Astrocyte of the hippocampus (primary cell): ENCODE measurements at regions not wholly inside any gene's neighbourhood (a gene's known extent, or its start where the extent isn't known, plus 50 kb on each side); places are given as distances from the start of the nearest gene placed in this dataset.

Experiments
- DNase-seq: peaks from one replicate; pipeline ENCODE4 v3.0.0; 2011; ENCODE audit warnings: low read depth, low spot score

DNA sequence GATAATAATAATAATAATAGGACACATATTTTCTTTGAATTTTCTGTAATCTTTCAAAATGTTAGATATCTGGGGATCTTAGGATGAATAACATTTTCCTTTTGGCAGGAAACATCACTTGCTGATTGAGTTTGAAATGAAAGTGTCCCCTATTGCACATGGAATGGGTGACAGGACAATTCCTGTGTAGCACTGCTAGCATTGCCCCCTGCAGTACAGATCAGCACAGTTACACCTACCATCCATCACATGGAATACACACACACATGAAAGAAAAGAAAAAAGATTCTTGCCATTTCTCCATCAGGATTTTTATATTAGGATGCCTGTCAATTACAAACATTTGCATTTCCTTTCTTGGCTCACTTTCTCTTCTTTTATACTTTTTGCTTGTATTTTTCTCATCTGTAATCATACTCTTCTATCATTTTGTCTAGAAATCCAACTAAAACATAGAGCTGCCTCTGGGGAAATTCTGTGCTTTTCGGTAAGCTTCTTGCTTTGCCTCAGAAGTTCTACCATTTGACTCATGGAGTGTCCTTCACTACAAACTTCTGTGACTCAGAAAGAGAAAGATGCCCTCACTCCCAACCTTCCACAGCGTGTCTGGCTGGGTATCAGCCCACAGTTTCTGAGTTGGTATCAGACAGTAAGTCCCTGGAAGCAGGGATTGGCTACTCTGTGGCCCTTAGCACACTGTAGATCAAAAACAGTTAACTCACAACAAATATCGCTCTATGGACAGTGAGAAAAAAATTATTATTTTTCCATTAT is 641.2 kb downstream of the PTPRC start:
- peak; percentile 16 for DNase-seq

DNA sequence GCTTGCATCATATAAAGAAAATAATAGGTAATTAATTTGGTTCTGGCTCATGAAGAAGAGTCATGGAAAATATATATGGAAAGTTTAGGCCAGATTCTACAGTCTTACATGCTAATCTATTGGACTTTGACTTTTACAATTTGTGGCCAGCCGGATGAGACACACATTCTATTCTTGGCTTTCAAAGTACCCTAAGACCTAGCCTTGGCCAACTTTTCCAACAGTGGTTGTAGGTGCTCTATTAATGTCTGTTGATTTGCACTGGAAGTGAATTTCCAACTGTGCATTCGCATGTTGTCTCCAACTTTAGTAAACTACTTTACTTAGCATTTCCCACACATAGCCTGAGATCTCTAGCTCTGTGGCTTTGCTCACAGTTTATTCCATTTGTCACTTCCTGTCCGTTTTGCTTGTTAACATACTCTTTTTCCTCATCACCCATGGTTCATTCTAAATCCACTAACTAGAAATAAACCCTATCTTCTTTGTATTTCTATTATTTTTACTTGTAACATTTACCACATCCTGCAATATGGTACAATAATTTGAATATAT is 644.0 kb downstream of the PTPRC start:
- no peak for DNase-seq

DNA sequence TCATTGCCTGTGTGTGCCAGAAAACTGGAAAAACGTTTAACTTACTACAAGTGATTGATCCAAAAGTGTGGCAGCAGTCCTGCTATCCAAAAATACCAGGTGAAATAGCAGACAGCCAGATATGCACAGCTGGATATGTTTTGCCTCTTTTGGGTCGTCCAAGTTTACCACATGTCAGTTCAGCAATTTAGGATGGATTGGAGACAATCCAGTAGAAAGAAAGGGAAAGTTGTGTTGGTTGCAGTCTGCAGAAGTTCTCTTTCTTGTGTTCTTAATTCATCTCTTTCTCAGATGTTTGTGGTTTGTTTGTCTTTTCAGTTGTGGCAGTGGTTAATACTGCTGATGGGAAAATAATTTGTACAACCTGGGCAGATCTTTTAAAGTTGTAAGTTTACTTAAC is 645.0 kb downstream of the PTPRC start:
- DNase-seq, result peak; percentile 45

DNA sequence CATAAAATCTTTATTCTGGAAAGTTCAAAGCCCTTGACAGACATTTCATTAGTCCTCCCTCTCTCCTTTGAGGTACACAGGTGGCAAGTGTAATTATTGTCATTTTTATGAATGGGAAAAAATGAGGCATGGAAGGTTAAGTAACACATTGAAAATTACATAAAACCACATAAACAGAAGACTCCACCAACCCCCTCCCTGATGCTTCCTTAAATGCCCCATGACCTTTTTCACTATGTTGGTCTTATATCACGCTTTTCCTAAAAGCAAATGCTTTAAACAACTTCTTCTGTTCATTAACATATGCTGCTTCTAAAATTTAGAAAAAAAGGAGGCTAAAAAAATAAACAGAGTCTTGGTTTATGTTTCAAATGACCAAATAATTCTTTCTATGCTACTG is 648.4 kb downstream of the PTPRC start:
- no peak for DNase-seq

DNA sequence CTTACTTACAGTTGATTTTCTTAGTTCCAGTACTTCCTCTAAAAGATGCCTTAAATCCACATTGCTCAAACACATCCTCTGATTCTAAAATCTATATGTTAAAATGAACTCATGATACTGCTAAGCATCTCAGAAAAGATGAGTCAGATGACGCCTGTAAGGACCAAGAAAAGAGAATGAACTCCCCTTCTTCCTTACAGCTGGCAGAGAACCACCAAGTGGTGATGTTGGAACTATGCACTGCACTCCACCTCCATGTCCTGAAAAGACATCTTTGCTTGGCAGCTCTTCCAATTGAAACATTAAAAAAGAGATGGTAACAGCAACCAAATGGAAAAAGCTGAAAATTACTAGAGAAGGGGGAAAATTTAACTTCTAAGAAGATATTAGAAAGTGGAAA is 648.8 kb downstream of the PTPRC start:
- no peak for DNase-seq

DNA sequence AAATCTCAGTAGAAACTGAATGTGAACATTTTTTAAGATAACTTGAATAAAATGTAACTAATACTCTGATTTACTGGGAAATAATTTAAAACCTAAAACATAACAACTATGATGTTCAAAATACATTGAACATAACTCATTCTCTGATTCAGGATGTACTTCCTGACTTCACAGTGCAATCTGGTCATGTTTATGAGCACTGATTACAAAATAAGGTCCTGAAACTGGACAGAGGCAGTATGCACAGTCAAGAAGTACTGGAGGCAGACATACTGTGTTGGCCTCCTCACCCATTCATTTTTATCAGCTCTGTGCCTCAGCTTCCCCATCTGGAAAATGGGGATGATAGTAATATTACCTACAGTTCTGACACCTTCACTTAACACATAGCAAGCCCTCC is 651.3 kb downstream of the PTPRC start:
- DNase-seq, result no peak

DNA sequence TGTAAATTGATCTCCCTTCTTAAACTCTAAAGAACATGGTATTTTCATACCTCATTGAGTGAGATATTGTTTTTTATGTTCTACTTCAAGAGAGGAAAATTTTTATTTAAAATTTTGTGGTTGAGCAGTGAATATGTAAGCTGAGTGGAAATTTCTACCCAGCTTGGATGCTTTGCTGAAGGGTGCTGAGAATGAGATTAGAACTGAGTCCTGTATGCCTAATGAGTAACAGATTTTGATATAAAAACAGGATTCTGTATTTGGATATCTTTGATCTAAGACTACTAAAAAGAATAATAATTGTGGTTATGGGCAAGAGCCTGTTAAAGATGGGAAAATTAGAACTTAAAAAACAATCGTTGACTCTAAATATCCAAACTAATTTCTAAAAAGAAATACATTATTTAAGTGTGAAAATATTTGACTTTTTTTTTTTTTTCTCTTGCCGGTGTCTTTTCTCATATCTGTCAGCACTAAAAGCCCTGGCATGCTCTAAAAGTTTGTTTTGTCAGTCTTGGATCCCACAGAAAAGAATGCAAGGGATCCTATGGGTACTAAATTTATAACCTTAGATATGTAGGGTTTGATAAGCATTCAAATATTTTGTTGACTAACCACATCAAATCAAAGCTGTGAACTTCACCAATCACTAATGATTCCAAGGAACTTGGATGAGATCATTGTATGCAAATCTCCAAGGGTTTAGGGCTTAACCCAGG is 652.3 kb downstream of the PTPRC start:
- DNase-seq, result peak; percentile 35

DNA sequence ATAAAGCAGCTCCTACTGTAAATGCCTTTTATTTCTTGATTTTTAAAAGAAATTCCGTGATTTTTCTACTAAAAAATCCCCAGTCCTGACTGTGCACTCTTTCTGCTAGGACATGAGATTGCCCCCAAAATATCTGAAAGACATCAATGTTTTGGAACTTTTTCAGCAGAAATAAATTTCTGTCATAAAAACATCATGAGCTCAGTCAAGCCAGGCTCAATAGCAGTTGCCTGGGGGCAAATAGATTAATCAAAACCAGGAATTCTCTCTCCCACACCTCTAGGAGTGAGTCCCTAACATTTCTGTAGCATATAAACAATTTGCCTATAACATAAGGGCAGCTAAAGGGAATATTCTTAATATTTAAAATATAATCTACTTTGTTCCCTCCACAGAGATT is 654.1 kb downstream of the PTPRC start:
- DNase-seq, result no peak

DNA sequence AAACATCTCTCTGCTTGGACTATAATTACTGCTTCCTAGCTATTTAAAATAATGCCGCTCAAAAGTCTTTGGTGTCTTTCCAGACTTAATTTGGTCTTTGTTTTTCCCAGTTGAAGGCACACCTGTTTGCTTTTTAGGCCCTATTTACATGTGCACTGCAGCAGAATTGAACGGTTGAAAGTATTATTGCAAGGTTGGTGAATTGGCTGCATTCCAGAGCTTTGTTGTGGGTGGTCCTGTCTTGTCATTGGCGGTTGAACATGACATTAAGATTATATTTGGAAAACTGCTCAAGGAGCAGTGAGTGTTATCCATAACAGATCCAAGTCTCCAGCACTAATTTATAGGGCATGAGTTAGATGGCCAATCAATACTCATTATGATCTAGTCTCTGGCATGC is 656.3 kb downstream of the PTPRC start:
- no peak for DNase-seq

DNA sequence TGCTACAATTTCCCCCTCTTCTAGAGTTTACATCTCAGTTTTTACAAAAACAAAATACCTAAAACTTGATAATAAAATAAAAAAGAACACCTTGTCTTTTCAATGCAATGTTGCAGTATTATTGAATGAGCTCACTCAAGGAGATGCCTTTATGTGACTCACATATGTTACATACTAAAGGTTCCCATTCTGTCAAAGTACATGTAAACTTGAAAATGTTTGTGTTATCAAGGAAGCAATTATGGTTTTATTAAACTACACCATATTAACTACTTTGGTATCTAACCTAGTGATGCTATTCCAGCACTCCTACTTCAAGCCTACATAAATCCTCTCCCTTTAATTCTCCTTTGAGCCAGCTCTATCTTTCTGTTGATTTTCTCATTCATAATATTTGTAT is 658.3 kb downstream of the PTPRC start:
- no peak for DNase-seq

DNA sequence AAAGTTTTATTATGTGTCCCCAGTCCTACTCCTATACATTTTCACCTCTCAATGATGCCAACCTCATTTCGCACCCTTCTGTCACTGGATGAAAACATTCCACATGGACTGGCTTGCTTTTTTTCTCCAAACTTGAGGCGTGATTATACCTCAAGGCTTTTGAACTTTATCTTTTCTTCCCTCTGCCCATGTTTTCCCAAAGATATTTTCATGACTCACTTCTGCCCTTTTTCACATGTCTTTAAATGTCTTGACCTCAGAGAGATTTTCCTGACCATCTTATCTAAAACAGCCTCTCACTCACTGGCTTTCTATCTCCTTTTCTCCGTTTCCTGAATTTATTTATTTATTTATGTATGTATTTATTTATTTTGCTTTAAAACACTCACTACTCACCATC is 659.0 kb downstream of the PTPRC start:
- no peak for DNase-seq

DNA sequence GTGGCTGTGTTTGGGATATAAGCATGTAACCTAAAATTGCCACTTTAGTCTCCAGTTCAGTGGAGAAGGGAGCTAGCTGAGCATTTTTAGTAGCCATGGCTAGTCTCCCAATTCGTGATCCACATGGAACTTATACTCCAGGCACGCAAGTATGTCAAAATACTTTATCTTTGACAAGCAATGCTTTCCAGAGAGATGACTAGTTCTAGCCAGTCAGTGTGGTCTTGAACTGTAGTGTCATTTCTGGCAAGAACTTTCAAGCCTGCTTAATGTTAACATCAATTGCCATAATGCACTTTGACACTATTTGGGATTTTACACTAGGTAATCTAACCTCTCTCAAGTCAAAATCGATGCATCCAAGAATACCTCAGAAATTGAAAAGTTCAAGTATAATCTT is 660.0 kb downstream of the PTPRC start:
- no peak for DNase-seq

DNA sequence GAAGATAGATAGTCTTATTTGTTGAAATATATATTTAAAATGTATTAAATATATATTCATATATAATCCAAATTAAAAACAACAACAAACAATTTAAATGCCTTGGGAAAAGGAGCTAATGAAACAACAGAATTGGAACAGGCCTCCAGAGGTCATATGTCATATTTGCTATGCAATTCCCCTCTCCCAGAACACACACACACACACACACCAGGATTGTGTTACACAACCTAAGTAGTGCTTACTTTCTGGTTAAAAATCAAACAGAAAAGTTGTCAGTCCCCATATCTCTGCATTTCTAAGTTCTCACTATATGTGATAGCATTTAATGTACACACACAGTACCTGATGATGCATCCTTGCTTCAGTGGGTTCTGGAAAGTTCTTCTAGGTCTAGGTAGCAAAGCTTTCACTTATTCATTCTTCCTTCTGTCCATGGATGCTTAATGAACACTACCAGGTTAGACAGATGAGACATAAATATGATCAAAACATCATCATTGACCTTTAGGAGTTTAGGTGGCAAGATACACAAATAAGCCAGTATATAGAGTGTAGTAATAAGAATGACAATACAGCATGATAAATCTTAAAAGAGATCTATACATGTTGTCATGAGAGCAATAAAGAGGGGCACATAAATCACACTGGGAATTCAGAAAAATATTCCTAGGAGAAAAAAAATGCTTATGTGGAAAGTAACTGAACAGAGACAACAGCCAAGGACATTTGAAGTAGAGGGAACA is 662.8 kb downstream of the PTPRC start:
- no peak for DNase-seq

DNA sequence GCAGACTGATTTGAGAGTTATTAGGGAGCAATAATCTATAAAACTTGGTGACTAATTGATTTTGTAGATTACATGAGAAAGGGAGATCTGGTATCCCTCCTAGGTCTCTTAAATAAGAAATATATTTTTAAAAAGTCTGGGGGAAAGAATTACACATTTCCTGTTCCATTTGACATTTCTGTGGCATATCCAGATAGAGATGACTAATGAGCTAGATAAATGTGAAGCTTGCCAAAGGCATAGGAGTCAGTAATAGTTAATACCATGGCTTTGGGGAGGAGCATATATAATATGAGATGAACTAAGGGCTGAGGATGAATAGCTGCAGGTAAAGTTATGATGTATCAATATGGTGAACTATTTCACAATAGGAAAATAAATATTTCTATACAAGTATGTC is 663.7 kb downstream of the PTPRC start:
- DNase-seq, result no peak

DNA sequence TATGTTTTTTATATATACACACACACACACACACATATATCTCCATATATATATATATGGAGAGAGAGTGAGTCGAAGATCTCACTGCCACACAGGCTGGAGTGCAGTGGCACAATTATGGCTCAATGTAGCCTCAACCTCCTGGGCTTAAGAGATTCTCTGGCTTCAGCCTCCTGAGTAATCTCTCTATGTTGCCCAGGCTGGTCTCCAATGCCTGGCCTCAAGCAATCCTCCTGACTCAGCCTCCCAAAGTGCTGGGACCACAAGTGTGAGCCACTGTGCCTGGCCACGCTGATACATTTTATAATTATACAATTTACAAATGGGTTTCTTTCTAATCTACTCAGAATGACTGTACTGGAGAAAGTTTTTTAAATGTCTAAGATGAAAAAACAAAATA is 664.2 kb downstream of the PTPRC start:
- no peak for DNase-seq

DNA sequence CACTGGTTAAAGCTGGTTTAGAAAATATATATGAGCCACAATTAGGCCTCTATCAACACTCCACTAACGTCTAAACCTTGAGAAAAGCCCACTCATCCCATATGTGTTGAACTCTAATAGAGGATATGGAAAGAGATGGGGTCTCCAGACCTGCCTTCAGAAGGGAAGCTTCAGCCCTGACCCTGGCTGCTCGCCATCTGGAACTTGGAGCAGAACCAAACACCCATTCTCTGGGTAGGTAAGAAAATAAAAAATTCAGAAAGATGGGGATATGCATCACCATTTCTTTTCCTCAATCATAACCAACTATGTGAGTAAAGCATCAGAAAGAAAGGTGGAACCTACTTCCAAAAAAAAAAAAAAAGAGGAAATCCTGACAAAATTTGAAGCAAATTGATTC is 666.2 kb downstream of the PTPRC start:
- DNase-seq, result no peak

DNA sequence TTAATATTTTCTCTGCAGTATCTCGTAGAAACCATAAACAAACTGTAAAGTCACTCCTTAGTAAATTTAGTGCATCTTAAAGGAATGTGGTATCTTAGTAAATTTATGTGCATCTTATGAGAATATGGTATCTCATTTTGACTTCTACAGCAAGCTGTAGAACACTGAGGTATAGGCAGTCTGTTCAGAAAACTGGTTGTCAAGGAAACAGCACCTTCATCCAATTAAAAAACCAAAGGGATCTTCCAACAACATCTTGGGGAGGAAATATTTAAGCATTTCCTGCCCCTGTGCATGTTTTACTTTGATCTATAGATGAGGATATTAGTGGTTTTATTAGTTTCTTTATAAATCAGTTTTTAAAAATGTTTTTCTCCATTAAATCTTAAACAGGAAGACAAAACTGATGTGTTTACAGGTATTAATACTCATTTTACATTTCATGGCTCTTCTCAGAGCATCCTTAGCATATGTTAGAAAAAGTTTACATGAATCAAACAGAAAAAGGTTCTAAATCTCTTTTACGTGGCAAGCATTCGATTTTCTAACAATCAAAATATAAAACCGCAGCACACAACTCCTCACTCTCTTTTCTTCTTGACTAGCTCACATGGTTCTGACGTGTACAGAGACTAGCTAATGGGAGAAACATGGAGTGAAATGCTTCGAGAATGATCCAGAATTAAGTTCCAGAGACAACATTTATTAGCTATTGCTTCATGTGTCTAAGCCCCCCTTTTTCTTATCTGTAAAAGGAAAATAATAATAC is 668.8 kb downstream of the PTPRC start:
- DNase-seq, result no peak

DNA sequence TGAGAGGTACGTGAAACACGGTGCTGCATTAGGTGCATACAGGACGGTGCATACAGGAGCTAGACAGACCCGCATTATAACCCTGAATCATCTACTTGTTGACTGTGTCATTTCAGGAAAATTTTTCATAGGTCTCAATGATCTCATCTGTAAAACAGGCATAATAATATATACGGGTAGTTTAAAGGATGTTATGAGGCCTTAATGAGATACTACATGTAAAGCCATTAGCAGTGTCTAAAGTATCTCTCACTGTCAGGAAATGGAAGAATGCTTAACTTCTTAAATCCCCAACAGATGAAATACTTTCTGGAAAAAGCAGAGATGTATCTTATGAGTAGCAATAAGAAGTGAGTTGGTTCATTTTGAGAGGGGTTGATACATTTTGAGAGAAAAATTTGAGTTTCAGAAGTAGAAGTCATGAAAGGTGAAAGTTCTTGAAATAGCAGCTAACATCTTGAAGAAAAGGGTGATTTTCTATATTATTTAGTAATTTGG is 669.6 kb downstream of the PTPRC start:
- no peak for DNase-seq

DNA sequence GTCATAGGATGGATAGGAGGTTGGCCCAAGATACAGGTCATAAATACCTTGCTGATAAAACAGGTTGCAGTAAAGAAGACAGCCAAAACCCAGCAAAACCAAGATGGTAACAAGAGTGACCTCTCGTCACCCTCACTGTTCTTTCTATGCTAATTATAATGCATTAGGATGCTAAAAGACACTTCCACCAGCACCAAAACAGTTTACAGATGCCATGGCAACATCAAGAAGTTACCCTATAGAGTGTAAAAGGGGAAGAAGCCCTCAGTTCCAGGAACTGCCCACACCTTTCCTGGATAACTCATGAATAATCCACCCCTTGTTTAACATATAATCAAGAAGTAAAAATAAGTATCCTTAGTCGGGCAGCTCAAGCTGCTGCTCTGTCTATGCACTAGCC is 671.9 kb downstream of the PTPRC start:
- no peak for DNase-seq

DNA sequence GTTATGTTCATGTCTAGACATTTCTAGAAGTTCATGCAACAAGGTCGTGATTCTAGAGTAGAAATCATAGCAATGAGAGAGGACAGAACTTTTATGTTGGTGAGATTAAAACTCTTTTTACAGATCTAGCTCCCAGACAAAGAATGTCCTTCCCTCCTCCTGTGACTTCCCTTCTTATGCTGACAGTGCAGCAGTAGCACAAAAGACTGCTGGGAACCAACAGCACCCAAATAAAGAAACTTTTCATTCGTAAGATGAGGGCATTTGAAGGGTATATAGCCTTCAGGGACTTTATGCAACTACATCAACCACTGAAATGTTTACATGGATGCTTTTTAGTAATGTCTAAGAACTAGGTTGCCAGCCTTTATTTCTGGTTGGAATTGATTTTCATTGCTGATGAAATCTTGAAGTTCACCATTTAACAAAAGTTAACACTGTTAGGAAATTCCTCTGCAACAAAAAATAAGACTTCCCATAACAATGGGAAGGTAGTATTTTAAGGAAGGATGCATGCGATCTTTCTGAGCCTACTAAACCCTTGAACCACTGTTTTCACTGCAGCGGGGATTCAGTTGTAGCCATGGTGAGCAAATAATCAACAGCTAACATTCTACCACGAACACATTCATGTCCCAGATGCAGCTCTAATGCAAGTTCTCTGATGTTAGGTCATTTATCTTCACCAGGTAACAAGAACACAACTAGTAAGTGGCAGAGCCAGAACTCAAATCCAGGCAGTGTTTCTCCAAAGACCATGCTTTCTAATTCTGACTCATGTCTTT is 672.8 kb downstream of the PTPRC start:
- no peak for DNase-seq

DNA sequence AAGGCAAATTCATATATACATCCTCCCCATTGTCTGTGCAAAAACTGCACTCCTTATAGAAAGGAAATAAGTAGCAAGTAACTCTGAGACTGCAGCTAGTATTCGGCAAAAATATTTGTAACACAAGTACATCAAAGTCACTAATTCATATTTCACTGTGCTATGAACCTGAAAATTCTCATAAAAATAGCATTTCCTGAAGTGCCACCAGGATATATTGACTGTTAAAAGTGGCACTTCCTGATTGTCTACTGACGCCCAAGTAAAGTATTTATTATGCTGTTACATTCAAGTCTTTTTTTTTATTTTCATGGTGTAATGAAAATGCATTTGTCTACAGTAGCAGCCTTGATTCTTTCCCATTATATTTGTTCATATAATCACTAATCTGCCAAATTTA is 673.8 kb downstream of the PTPRC start:
- DNase-seq, result no peak
